GM10266 (cell line): ENCODE measurements at regions not wholly inside any gene's neighbourhood (a gene's known extent, or its start where the extent isn't known, plus 50 kb on each side); places are given as distances from the start of the nearest gene placed in this dataset.

Source experiments
- DNase-seq: peaks from one replicate; pipeline ENCODE4 v3.0.0; 2012; ENCODE audit errors: extremely low spot score
- CTCF ChIP-seq: IDR thresholded peaks from 2 replicates; pipeline ENCODE4 v1.5.1; 2012; ENCODE audit warnings: mild to moderate bottlenecking, low read depth; ENCODE audit not compliant: control insufficient read depth, insufficient read depth; ENCODE audit errors: missing control alignments

GRCh38 chr10:78471326-78471722, 437.7 kb downstream of the RPS24 start:
- no peak for DNase-seq
- no peak for TF ChIP-seq CTCF

GRCh38 chr10:78471723-78472550, 438.3 kb downstream of the RPS24 start:
- DNase-seq, result no peak
- no peak for TF ChIP-seq CTCF

- DNase-seq, result no peak
- TF ChIP-seq CTCF, result no peak
These were observed 438.9 kb downstream of the RPS24 start for GRCh38 chr10:78472551-78472890.

GRCh38 chr10:78473006-78473405, 439.3 kb downstream of the RPS24 start:
- no peak for TF ChIP-seq CTCF
- no peak for DNase-seq

GRCh38 chr10:78474743-78475142, 441.1 kb downstream of the RPS24 start:
- DNase-seq, result peak; percentile 2
- TF ChIP-seq CTCF, result no peak

GRCh38 chr10:78475437-78475836, 441.8 kb downstream of the RPS24 start:
- TF ChIP-seq CTCF, result no peak
- peak; percentile 2 for DNase-seq

GRCh38 chr10:78476156-78476555, 442.5 kb downstream of the RPS24 start:
- DNase-seq, result peak; percentile 2
- no peak for TF ChIP-seq CTCF
